Type B pancreatic cell (in vitro differentiated cells): ENCODE measurements at regions not wholly inside any gene's neighbourhood (a gene's known extent, or its start where the extent isn't known, plus 50 kb on each side); places are given as distances from the start of the nearest gene placed in this dataset.

ENCODE experiments used
- DNase-seq: peaks from one replicate; pipeline ENCODE4 v3.0.0; 2021; ENCODE audit warnings: mixed read lengths; ENCODE audit not compliant: unreplicated experiment; ENCODE audit errors: extremely low spot score
- H3K27ac Mint-ChIP-seq: 2 replicates; pipeline ENCODE4 v1.8.0; 2021; ENCODE audit warnings: mild to moderate bottlenecking, mixed read lengths
- H3K27me3 Mint-ChIP-seq: 2 replicates; pipeline ENCODE4 v1.8.0; 2021; ENCODE audit warnings: mixed read lengths
- H3K36me3 Mint-ChIP-seq: 2 replicates; pipeline ENCODE4 v1.8.0; 2021; ENCODE audit warnings: mixed read lengths
- H3K4me1 Mint-ChIP-seq: one replicate; pipeline ENCODE4 v1.8.0; 2021; ENCODE audit warnings: mixed read lengths; ENCODE audit not compliant: unreplicated experiment
- H3K4me3 Mint-ChIP-seq: 2 replicates; pipeline ENCODE4 v1.8.0; 2021; ENCODE audit warnings: mild to moderate bottlenecking, mixed read lengths
- H3K9me3 Mint-ChIP-seq: 2 replicates; pipeline ENCODE4 v1.8.0; 2021; ENCODE audit warnings: mixed read lengths
- TF ChIP-seq, protein P1 (sequence below): fragments of 200-600 bp; sonication (generic); conservative IDR thresholded peaks from 2 replicates; pipeline ENCODE4 v1.5.0; 2021; ENCODE audit warnings: antibody characterized with exemption, mild to moderate bottlenecking

DNA sequence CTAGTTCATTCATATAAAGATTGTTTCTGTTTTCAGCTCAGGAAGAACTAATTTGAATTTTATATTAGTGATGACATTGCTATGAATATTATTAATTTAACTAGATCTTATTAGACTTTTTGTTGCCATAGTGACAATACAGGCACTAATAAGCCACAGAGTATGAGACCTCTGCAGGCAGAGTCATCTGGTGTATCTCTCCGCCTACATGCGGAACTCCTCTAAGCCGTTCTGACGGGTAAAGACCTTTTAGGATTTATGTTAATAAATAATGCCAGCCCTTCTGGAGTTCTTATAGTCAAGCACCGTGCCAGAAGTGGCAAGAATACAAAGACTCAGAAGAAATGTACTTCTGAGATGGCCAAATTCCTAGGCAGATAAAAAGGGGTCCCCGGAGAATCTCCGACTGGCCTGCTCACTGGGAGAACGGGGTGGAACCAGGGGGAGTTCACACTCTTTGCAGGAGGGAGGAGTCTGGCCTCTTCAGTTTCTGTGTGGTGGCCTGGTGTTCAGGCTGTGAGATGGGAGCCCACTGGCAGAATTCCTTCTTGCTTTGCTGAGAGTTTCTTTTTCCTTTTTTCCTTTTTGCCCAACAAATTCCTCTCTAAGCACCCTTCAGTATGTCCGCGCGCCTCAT is 85.1 kb upstream of the IL12B start:
- TF ChIP-seq, protein P1, sequence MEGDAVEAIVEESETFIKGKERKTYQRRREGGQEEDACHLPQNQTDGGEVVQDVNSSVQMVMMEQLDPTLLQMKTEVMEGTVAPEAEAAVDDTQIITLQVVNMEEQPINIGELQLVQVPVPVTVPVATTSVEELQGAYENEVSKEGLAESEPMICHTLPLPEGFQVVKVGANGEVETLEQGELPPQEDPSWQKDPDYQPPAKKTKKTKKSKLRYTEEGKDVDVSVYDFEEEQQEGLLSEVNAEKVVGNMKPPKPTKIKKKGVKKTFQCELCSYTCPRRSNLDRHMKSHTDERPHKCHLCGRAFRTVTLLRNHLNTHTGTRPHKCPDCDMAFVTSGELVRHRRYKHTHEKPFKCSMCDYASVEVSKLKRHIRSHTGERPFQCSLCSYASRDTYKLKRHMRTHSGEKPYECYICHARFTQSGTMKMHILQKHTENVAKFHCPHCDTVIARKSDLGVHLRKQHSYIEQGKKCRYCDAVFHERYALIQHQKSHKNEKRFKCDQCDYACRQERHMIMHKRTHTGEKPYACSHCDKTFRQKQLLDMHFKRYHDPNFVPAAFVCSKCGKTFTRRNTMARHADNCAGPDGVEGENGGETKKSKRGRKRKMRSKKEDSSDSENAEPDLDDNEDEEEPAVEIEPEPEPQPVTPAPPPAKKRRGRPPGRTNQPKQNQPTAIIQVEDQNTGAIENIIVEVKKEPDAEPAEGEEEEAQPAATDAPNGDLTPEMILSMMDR = no peak
- no peaks in the 10 kb centered on the region for H3K9me3 Mint-ChIP-seq
- no peaks in the 10 kb centered on the region for H3K36me3 Mint-ChIP-seq
- no peak overlapping the region for H3K4me3 Mint-ChIP-seq
- H3K27ac Mint-ChIP-seq = no peak overlapping the region
- H3K27me3 Mint-ChIP-seq = no peaks in the 10 kb centered on the region
- no peak for DNase-seq
- no peaks in the 10 kb centered on the region for H3K4me1 Mint-ChIP-seq

DNA sequence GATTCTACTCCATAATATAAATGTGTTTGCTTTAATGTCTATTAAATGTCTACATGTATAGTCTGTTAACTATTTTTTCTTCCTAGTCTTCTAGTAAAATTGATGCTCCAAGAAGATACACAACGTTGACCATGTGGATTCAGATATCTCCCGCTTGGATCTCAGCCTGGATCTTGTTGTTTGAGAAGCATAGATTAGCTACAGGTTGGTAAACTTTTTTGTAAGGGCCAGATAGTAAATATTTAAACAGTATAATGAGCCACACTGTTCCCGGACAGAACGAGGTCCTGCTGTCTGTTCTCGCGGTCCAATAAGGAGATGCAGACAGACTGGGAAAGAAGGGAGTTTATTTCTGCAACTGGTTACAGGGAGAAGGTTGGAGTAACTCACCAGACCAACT is 86.2 kb upstream of the IL12B start:
- Mint-ChIP-seq H3K36me3 (no peaks in the 10 kb centered on the region), H3K27me3 (no peaks in the 10 kb centered on the region), H3K9me3 (no peaks in the 10 kb centered on the region), H3K4me1 (no peaks in the 10 kb centered on the region), H3K4me3 (no peak overlapping the region), H3K27ac (no peak overlapping the region)
- TF ChIP-seq, protein P1 = no peak
- no peak for DNase-seq

DNA sequence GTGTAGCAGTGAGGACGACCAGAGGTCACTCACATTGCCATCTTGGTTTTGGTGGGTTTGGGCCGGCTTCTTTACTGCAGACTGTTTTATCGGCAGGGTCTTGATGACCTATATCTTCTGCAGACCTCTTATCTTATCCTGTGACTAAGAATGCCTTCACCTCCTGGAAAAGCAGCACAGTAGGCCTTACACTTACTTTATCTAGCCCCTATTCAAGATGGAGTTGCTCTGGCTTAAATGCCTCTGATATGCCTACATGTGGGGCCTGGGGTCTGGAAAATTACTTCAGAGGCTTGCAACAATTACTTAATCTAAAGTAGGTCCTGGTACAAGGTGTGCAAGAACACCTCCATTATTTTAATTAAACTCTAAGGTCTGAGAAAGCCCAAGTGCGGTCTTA is 86.9 kb upstream of the IL12B start:
- TF ChIP-seq, protein P1 = no peak
- no peak overlapping the region for H3K27ac Mint-ChIP-seq
- no peaks in the 10 kb centered on the region for H3K36me3 Mint-ChIP-seq
- no peaks in the 10 kb centered on the region for H3K4me1 Mint-ChIP-seq
- H3K4me3 Mint-ChIP-seq = no peak overlapping the region
- DNase-seq = no peak
- no peaks in the 10 kb centered on the region for H3K27me3 Mint-ChIP-seq
- no peaks in the 10 kb centered on the region for H3K9me3 Mint-ChIP-seq

DNA sequence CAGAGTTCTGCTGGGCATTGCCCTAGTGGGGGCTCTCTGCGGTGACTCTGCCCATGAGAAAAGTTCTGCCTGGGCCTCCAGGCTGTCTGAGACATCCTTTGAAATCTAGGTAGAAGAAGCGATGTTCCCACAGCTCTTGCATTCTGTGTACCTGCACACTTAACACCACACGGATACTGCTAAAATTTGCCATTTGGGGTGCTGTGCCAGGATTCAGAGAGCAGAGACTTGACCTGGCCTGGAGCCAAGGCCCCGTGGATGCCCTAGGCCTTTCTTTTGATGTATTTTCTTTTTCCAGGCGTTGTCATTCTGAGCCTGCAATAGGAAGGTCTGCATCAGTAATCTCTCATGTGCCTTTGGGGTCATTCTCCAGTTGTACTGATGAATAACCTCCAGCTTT is 89.3 kb upstream of the IL12B start:
- no peak overlapping the region for H3K4me3 Mint-ChIP-seq
- no peaks in the 10 kb centered on the region for H3K36me3 Mint-ChIP-seq
- no peak overlapping the region for H3K27ac Mint-ChIP-seq
- H3K9me3 Mint-ChIP-seq = no peaks in the 10 kb centered on the region
- TF ChIP-seq, protein P1 = peak; percentile 19
- no peak for DNase-seq
- no peaks in the 10 kb centered on the region for H3K27me3 Mint-ChIP-seq
- no peaks in the 10 kb centered on the region for H3K4me1 Mint-ChIP-seq

DNA sequence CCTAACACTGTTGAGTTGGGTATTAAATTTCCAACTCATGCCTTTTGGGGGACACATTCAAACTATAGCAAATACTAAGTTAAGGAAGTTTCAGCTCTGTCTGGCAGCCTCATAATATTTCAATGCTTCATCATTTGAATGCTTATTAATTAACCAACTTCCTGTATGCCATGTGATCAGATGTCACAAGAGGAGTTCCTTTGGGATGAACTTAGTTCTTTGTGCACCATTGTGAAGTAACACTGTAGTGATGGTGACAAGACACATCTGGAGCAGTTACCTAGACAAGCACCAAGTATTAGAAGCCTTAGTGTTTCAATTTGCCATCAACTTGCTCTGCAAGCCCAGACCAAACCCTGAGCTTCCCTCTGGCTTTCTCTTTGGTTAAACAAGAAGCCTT is 90.7 kb upstream of the IL12B start:
- Mint-ChIP-seq H3K9me3 (no peaks in the 10 kb centered on the region), H3K4me3 (no peak overlapping the region), H3K27me3 (peaks cover 5% of the 10 kb centered on the region), H3K4me1 (no peaks in the 10 kb centered on the region), H3K36me3 (no peaks in the 10 kb centered on the region), H3K27ac (no peak overlapping the region)
- TF ChIP-seq, protein P1 = no peak
- no peak for DNase-seq

DNA sequence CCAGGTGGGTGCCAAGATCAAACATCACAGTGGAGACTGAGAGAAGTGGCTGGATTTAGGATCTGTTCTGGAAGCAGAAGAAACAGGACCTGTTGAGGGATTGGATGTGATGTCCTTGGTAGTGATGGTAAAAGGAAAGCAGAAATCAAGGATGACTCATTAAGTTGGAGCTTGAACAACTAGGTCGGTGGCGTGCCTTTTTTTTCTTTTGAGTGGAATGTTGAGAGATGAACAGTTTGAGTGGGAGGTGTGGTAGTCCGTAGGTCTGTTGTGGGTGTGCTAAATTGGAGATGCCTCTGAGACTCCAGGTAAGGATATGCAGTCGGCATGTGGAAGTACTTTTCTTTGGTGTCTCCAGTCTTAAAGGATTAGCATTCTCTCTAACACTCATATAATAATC is 92.1 kb upstream of the IL12B start:
- DNase-seq = no peak
- TF ChIP-seq, protein P1 = no peak
- no peak overlapping the region for H3K27ac Mint-ChIP-seq
- H3K27me3 Mint-ChIP-seq = peaks cover 9% of the 10 kb centered on the region
- no peaks in the 10 kb centered on the region for H3K4me1 Mint-ChIP-seq
- no peaks in the 10 kb centered on the region for H3K36me3 Mint-ChIP-seq
- no peaks in the 10 kb centered on the region for H3K9me3 Mint-ChIP-seq
- no peak overlapping the region for H3K4me3 Mint-ChIP-seq
